ENCODE measurements at regions not wholly inside any gene's neighbourhood (a gene's known extent, or its start where the extent isn't known, plus 50 kb on each side); places are given as distances from the start of the nearest gene placed in this dataset.

DNA sequence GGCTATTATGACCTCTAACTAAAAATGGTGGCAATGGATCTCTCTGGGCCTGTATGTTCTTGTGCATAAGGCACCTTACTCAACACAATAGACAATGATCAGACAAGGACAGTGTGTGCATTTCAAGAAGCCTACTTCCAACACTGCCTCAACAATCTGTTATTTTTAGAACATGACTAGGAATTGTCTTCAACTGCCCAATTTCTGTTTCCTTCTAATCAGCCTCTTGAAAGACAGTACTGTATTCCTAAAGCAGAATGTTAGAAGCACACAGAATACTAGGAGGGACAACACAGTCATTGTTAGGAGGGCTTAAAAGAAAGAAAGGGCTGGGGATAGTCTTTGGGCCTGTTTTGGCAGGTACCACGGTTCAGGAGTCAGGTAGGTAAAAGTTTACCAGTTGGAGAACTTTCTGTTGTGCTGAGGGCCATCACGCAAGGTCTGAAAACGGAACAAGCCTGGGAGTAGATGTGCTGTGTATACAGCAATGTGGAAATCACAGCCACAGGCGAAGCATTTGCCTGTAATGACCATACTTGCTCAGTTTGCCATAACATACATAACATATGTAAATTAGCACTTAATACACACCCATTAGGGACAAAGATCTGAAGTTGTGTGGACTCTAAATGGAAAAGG is 100.8 kb upstream of the ATXN3L start:
- H3K27ac ChIP-seq, result no peak overlapping the region
- H3K27me3 ChIP-seq, result peaks cover 7% of the 10 kb centered on the region
- H3K36me3 ChIP-seq (replicated peaks in 1 of 2), result no peaks in the 10 kb centered on the region
- 79 to 94% (median 86%) methylated on average over 4 of the region's 4 CpGs for WGBS, 4 donors
- TF ChIP-seq, protein P1, sequence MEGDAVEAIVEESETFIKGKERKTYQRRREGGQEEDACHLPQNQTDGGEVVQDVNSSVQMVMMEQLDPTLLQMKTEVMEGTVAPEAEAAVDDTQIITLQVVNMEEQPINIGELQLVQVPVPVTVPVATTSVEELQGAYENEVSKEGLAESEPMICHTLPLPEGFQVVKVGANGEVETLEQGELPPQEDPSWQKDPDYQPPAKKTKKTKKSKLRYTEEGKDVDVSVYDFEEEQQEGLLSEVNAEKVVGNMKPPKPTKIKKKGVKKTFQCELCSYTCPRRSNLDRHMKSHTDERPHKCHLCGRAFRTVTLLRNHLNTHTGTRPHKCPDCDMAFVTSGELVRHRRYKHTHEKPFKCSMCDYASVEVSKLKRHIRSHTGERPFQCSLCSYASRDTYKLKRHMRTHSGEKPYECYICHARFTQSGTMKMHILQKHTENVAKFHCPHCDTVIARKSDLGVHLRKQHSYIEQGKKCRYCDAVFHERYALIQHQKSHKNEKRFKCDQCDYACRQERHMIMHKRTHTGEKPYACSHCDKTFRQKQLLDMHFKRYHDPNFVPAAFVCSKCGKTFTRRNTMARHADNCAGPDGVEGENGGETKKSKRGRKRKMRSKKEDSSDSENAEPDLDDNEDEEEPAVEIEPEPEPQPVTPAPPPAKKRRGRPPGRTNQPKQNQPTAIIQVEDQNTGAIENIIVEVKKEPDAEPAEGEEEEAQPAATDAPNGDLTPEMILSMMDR (IDR thresholded peaks at IDR 0.05), result no peak
- TF ChIP-seq POLR2A (IDR thresholded peaks at IDR 0.05), result no peak
- intact Hi-C loops (cut with DNase I), result no loop called here
- H3K9me3 ChIP-seq (replicated peaks in 1 of 3), result no peaks in the 10 kb centered on the region
- no peaks in the 10 kb centered on the region for H3K4me1 ChIP-seq (replicated peaks in 1 of 2)
- DNase-seq, result no peak
- no peak overlapping the region for H3K4me3 ChIP-seq

DNA sequence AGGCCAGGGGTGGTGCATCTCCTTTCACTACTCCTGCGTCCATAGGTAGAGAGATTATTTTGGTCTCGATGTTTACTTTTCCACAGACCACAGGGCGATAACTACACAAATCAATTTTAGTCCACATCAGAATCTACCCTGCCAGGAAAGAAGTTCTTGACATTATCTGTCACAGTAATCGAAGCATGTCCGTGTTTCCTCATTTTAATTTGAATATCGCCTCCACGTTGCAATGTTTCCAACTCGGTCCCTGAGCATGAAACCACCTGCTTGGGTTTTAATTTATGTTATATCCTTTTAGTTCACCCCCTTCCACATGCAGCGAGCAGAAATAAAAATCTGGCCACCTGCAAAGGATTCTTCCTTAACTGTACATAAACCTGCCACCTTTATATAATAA is 100.1 kb upstream of the ATXN3L start:
- no peak for DNase-seq
- H3K4me1 ChIP-seq (replicated peaks in 1 of 2), result no peaks in the 10 kb centered on the region
- H3K27ac ChIP-seq, result no peak overlapping the region
- WGBS, 4 donors, result 84 to 91% (median 86%) methylated on average over 8 to 9 of the region's 9 CpGs
- peaks cover 7% of the 10 kb centered on the region for H3K27me3 ChIP-seq
- intact Hi-C loops (cut with DNase I), result no loop called here
- H3K9me3 ChIP-seq (replicated peaks in 1 of 3), result no peaks in the 10 kb centered on the region
- H3K36me3 ChIP-seq (replicated peaks in 1 of 2), result no peaks in the 10 kb centered on the region
- TF ChIP-seq POLR2A (IDR thresholded peaks at IDR 0.05), result no peak
- TF ChIP-seq, protein P1 (IDR thresholded peaks at IDR 0.05), result no peak
- no peak overlapping the region for H3K4me3 ChIP-seq

DNA sequence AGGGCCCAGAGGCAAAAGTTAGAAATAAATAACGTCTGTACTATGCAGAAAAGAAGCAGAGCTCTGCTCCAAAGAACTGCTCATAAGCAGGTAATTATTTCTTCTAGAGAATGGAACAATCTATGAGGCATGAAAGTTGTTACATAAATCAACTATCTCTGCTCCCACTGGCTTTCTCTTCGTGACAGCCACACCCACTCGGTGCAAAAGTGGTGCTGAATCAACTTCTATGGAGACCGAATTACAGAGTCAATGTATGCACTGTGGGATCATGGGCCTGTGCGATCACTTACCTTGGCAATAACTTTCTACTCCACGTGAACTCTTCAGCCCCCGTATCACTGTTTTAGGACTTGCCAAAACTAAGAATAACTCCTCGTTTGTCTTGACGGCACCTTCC is 99.4 kb upstream of the ATXN3L start:
- no peak overlapping the region for H3K27ac ChIP-seq

DNA sequence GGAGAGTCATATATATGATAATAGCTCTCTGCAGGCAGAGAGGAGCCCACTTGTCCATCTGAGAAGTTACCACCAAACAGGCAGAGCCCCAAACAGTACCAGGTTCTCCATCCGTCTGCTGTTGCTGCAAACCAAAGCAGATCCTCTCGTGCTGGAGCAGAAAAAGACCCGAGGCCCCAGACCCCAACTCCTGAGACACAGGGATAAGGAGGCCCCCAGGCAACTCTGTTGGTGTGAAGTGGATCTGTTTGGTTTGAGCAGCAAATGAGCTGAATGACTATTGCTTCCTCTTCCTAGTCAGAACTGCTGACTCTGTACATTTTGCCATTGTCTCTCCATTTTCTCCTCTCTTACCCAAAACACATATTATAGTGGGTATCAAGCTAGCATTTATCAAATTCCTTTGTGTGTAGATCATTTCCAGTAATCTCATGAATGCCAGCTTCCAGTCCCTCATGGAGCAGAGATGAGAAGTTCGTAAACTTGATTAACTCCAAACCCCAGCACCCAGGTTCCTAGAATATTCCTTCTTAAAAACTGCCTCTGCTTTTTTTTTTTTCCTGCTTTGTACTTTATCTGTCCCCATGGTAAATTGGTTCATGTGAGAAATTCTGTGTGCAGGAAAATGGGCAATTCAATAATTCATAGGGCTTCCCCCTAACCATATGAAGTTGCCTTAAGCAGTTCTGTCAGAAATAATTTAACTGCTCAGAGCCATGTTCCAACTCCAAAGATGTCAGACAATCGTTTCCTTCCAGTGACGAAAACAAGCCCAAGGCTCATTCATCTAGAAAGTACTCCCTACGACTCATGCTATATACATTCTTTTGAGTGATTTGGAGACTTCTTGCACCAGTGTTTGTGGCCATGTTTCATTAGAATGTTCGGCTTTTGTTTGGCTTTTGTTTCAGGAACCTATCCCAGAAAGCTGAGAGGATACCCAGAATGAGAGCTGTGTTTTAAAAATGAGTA is 98.6 kb upstream of the ATXN3L start:
- TF ChIP-seq, protein P1 (IDR thresholded peaks at IDR 0.05), result no peak
- TF ChIP-seq POLR2A (IDR thresholded peaks at IDR 0.05), result no peak
- Histone ChIP-seq H3K27me3 (peaks cover 7% of the 10 kb centered on the region), H3K4me1 (replicated peaks in 1 of 2) (no peaks in the 10 kb centered on the region), H3K9me3 (replicated peaks in 1 of 3) (no peaks in the 10 kb centered on the region), H3K36me3 (replicated peaks in 1 of 2) (no peaks in the 10 kb centered on the region), H3K4me3 (no peak overlapping the region), H3K27ac (no peak overlapping the region)
- no peak for DNase-seq
- intact Hi-C loops (cut with DNase I), result no loop called here
- WGBS, 4 donors, result 73 to 82% (median 76%) methylated on average over 5 to 8 of the region's 8 CpGs

More for the DNA sequence above, 99.4 kb upstream of the ATXN3L start:
- Histone ChIP-seq H3K36me3 (replicated peaks in 1 of 2) (no peaks in the 10 kb centered on the region), H3K4me3 (no peak overlapping the region), H3K27me3 (peaks cover 7% of the 10 kb centered on the region), H3K9me3 (replicated peaks in 1 of 3) (no peaks in the 10 kb centered on the region), H3K4me1 (replicated peaks in 1 of 2) (no peaks in the 10 kb centered on the region)
- DNase-seq, result no peak
- intact Hi-C loops (cut with DNase I), result no loop called here
- TF ChIP-seq, protein P1 (IDR thresholded peaks at IDR 0.05), result no peak
- no peak for TF ChIP-seq POLR2A (IDR thresholded peaks at IDR 0.05)
- WGBS, 4 donors, result 79 to 87% (median 82%) methylated on average over 9 of the region's 9 CpGs

All from adrenal gland (tissue), 9 donors.